ENCODE measurements at regions not wholly inside any gene's neighbourhood (a gene's known extent, or its start where the extent isn't known, plus 50 kb on each side); places are given as distances from the start of the nearest gene placed in this dataset.

DNA sequence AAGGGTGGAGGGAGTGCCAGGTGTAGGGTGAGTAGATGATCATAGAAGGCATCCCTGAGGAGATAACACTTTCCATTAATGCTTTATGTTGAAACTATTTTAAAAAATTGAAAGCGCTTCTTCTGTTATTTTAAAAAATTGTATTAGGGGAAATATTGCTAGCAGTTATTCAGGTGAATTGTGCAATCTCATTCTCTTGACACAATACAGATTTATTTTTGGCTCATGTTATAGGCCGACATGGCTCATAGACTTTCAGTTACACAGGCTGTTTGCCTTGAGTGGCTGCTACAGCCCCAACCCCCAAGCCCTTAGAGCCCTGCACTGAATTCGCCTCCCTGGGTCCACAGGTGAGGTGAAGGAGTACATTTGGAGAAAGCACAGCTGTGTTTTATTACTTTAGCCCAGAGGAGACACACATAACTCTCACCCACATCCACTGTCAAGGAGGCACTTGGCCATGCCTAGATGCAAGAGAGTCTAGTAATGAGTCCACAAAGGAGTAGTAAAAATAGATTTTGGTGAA lies 228.2 kb downstream of the RFPL4B start:
- TF ChIP-seq, protein P1, sequence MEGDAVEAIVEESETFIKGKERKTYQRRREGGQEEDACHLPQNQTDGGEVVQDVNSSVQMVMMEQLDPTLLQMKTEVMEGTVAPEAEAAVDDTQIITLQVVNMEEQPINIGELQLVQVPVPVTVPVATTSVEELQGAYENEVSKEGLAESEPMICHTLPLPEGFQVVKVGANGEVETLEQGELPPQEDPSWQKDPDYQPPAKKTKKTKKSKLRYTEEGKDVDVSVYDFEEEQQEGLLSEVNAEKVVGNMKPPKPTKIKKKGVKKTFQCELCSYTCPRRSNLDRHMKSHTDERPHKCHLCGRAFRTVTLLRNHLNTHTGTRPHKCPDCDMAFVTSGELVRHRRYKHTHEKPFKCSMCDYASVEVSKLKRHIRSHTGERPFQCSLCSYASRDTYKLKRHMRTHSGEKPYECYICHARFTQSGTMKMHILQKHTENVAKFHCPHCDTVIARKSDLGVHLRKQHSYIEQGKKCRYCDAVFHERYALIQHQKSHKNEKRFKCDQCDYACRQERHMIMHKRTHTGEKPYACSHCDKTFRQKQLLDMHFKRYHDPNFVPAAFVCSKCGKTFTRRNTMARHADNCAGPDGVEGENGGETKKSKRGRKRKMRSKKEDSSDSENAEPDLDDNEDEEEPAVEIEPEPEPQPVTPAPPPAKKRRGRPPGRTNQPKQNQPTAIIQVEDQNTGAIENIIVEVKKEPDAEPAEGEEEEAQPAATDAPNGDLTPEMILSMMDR (IDR thresholded peaks at IDR 0.05) = no peak
- Histone ChIP-seq H3K27ac (no peak overlapping the region), H3K4me3 (no peak overlapping the region)
- DNase-seq (ENCODE audit: low spot score) = no peak

DNA sequence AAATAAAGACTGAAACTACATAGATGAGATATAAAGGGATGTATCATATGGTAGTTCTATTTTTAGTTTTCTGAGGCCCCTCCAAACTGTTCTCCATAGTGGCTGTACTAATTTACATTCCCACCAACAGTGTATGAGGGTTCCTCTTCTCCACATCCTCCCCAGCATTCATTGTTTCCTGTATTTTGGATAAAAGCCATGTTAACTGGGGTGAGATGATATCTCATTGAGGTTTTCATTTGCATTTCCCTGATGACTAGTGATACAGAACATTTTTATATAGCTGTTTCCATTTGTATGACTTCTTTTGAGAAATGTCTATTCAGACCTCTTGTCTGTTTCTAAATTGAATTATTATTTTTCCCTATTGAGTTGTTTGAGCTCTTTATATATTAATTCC lies 229.3 kb downstream of the RFPL4B start:
- DNase-seq (ENCODE audit: low spot score) = no peak
- TF ChIP-seq, protein P1 (IDR thresholded peaks at IDR 0.05) = no peak

DNA sequence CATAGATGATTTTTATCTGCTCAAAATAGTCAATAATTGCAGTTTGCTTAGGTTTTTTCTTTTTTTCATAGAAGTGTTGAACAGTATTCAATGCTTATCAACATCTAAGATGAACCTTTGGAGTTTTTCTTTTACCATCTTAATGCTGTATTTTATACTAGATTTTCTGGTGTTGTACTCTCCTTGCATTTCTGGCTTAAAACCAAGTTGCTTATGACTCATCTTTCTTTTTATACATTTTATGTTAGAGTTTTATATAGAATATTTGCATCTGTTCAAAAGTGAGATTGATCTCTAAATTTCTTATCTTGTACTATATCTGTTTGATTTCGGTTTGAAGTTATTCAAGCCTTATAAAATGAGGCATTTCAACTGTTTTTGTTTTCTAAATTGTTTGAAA lies 232.5 kb downstream of the RFPL4B start:
- H3K4me3 ChIP-seq = no peak overlapping the region
- no peak overlapping the region for H3K27ac ChIP-seq
- DNase-seq (ENCODE audit: low spot score) = no peak
- TF ChIP-seq, protein P1 (IDR thresholded peaks at IDR 0.05) = no peak

More for the DNA sequence above, 229.3 kb downstream of the RFPL4B start:
- no peak overlapping the region for H3K4me3 ChIP-seq
- H3K27ac ChIP-seq = no peak overlapping the region

DNA sequence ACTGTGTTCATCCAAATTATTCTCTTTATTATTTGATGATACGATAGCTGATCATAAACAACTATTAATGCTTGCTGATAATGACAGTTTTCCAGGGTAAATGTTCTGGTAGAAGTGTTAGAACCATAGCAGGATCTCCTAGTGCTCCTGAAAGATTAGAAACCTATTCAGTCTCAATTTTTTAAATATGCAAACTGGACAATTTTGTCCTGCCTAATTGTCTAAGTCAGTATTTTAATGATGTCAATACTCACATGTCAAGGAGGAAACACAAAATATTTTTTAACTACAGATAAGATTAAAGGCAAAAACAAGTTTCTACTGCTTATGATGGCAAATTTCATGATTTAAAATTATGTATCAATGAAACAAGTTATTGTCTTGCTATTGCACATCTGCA lies 233.9 kb downstream of the RFPL4B start:
- TF ChIP-seq, protein P1 (IDR thresholded peaks at IDR 0.05) = no peak
- Histone ChIP-seq H3K27ac (no peak overlapping the region), H3K4me3 (no peak overlapping the region)
- DNase-seq (ENCODE audit: low spot score) = no peak

DNA sequence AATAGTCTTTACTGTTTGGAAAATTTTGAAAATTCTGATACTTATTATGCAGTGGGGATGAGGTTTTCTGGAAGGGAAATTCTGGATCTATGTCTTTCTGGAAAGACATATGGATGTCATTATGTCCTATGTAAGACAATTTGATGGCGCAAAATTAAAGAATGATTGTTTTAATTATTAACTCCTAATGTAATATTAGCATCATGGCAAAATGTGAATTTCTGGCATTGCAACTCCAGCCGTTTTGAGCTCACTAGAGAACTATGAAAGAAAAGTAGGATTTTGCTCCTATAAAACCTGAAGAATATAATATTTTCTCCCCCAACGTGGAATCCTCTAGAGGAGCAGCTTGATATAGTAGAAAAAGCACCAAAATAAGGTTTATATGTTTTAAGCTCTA lies 243.2 kb downstream of the RFPL4B start:
- TF ChIP-seq, protein P1 (IDR thresholded peaks at IDR 0.05) = no peak
- DNase-seq (ENCODE audit: low spot score) = no peak
- H3K4me3 ChIP-seq = no peak overlapping the region
- no peak overlapping the region for H3K27ac ChIP-seq

DNA sequence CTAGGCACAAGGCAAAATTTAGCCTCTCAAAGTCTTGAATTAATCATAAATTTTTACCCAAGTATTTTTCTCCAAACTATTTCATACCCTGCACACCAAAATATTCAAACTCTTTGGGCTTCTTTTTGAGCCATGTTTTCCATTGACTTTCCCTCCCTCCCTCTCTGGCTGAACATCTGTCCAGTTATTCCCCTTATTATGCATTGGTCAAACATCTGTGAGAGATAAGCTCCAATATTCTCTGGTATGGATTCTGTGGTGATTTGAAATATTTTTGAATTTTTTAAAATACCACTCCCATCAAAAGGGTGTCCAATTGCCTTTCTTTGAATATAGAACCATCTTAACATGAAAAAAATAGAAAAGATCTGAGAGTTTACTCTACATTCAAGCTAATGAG lies 244.2 kb downstream of the RFPL4B start:
- TF ChIP-seq, protein P1 (IDR thresholded peaks at IDR 0.05) = no peak
- DNase-seq (ENCODE audit: low spot score) = no peak
- no peak overlapping the region for H3K4me3 ChIP-seq

DNA sequence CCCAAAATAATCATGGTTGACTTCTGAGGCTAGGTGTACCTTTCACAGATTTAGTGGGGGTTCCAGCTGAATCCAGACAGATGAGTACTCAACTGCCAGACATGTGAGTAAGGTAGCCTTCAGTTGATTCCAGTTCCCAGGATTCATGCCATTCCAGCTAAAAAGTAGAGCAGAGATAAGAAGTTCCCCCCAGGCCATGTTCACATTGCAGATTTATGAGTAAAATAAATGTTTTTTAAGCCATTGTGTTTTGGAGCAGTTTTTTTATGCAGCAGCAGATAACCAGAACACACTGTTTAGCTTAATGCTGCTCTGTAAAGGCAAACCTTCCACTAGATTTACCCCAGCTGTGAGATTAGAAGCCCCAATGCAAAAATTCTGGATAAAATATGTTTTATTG lies 245.0 kb downstream of the RFPL4B start:
- no peak for DNase-seq (ENCODE audit: low spot score)
- TF ChIP-seq, protein P1 (IDR thresholded peaks at IDR 0.05) = no peak
- H3K27ac ChIP-seq = no peak overlapping the region
- H3K4me3 ChIP-seq = no peak overlapping the region

More for the DNA sequence above, 244.2 kb downstream of the RFPL4B start:
- H3K27ac ChIP-seq = no peak overlapping the region
